DMS79 treated with DMSO at 0.1 percent for 48 hours (cell line): ENCODE measurements at regions not wholly inside any gene's neighbourhood (a gene's known extent, or its start where the extent isn't known, plus 50 kb on each side); places are given as distances from the start of the nearest gene placed in this dataset.
"Not testable (repeated sequence)": the region's sequence is repeated elsewhere in the genome, so short reads cannot be mapped to it uniquely, and the experiment has no call there.

Source experiments
- DNase-seq: peaks from one replicate; lab custom pipeline; 2025; lab: John Stamatoyannopoulos, UW

DNA sequence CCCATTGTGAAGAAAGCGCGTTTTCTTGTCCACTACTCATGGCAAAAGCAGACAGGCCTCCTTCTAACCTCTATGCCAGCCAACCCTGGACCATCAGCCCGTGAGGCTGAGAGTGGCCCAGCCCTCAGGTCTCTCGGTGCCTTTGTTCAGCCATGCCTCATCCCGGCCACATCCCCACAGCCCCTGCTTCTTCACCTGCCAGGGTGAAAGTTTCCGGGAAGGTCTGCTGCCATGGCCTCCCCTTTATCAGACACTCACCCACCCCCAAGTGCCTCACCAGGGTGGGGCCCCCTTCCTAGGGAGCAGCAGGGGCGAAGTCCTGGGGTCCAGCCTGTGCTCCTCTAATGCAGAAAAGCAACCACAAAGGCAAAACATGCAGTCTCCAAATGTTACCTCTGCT lies 478.4 kb upstream of the SALL3 start:
- no peak for DNase-seq

DNA sequence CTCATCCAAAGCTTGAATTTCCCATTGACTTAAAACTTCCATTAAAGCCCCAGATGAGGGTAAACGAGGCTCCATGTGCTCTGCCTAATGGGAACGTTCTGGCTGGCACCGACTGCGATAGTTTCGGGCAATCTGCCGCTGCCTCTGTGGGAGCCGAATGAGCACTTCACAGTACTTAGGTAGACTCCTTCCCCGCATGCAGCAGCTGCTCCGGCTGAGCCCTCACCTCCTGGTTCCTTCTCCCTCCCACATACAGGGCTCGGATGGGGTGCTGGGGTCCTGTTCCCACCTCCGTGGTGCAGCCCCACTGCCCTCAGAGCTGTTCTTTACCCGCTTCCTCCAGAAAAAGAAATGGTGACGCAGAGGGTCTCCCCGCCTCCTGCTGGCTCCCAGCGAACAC lies 476.5 kb upstream of the SALL3 start:
- no peak for DNase-seq

DNA sequence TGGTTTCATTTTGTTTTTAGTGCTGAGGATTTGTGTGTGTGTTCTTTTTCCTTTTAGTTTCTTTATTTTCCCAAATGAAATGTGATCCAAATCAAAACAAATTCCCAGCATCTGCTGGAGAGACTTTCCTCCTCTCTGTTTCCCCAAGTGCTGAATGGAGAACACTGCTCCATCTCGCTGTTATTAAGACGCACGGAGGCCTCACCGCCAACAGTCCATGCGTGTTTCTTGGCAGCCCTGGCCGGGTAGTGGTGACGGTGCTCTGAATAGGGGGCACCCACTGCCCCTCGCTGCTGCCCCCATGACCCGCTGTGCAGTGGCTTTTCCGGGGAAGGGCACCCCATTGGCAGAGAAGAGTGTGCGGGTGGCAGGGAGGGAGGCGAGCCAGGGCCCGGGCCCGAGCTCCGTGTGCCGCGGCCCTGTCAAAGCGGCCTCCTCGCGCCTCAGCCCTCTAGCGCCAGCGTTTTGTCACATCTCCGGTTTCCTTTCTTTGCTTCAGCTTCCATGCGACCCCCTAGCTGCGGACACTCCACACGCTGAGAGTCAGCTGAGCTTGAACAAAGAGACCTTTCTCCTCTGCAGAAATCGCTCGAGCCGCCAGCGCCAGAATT lies 473.7 kb upstream of the SALL3 start:
- DNase-seq: no peak

GRCh38 chr18:78507217-78507616 lies 472.4 kb upstream of the SALL3 start:
- no peak for DNase-seq

DNA sequence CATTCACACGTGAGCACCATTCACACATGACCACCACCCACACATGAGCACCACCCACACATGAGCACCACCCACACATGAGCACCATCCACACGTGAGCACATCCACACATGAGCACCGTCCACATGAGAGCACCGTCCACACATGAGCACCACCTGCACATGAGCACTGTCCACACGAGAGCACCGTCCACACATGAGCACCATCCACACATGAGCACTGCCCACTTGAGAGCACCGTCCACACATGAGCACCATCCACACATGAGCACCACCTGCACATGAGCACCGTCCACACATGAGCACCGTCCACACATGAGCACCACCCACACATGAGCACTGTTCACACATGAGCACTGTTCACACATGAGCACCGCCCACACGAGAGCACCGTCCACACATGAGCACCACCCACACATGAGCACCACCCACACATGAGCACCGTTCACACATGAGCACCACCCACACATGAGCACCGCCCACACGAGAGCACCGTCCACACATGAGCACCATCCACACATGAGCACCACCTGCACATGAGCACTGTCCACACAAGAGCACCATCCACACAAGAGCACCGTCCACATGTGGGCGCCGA lies 471.3 kb upstream of the SALL3 start:
- DNase-seq: not testable (repeated sequence)

DNA sequence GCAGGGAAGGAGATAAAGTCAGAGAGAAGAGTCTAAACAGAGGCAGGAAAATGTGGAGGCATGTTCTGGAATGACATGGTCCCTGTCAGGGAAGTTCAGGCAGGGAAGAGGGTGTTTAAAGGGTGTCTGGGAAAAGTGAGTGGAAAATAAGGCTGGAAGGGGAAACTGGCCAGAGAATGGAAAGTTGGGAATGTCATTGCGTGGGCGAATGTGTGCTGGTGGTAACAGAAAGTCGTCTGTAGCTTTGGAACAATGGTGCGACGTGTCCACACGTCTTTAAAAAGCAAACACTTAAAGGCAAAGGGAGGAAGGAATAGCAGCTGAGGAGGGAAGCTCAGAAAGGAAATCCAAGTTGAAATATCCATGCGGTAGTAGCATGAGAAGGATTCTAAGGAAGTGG lies 469.5 kb upstream of the SALL3 start:
- DNase-seq: no peak

DNA sequence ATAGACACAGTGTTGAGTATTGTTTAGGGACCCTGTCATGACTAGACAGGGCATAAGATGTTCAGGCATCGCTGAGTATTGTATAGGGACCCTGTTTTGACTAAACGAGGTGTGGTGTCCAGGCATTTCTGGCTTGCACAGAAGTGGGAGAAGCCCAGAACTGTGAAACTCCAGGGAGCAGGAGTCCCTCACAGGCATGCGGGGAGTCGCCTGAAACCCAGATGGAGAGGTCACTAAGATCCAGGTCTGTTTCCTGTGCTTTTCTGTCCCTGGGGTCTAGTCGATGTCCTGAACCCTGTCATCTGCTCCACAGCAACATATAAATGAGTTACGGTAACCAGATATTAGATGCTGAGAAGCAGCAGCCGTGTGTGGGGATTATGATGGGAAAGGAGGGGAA lies 469.0 kb upstream of the SALL3 start:
- no peak for DNase-seq

DNA sequence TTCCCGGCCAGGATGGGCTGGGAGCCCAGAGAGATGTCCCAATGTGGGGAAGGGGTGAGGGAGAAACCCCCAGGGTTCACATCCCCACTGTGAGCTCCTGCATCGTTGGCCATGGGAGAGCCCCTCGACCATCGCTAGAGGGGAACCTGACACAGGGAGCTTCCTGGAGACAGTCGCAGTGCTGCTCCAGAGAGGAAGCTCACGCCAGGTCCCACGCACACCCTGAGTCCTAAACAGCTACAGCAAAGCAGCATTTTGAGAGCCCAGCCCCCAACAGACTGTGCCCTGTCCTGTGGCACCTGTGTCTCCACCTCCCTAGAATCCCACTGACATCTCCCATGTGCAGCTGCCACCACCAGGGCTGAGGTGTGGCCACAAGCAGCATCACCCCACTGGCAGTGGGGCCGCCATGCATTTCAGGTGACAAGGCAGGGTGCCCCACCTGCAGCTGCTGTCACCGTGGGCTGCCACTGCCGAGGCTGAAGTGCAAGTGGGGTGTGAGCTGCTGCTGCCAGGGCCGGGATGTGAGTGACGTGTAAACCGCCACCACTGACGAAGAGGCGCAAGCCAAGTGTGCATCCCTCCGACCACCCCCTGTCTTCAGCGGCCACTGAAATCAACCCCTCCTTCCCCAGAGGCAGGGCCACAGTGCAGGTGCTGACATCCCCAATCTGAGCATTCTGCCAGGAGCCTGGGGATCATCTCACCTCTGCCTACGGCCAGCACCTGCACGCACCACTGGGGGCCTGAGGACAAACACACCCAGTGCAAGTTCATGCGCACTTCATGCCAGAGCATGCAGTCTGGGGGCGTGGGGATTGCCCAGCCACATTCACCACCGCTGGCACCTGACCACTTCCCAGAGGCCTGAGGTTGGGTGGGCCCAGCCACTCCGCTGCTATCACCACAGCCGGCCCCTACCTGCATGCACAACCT lies 467.7 kb upstream of the SALL3 start:
- no peak for DNase-seq

DNA sequence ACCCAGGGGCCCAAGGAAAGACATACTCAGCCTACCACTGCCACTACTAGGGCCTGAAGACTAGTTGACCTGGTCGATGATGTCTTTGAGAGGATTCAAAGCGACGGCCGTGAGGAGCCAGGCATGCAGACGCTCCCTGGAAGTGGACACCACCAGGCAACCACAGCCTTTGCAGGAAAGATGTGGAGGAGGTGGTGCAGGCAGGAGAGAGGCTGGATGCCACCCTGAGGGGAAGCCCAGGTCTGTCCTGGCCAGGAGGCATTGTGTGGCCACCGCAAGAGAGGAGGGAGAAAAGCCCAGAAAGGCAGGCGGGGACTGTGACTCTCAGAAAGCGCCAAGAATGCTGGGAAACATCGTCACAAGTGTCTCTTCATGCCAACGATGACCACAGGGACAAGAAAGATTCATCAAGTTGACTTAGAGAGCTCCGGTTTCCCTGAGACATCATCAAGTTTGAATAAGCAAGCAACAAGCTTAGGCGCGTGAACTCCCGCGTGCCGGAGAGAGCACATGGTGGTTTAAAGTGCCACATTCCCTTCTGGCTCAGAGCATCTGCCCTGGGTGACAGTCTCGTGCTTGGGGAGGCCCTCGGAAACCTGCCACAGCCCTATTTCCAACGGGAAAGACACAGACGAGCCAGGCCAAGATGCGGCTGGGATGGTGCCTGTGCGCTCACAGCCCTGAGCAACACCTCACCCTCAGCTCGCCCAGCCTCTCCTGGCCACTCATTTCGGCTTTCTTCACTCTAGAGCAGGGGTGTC lies 464.5 kb upstream of the SALL3 start:
- no peak for DNase-seq

DNA sequence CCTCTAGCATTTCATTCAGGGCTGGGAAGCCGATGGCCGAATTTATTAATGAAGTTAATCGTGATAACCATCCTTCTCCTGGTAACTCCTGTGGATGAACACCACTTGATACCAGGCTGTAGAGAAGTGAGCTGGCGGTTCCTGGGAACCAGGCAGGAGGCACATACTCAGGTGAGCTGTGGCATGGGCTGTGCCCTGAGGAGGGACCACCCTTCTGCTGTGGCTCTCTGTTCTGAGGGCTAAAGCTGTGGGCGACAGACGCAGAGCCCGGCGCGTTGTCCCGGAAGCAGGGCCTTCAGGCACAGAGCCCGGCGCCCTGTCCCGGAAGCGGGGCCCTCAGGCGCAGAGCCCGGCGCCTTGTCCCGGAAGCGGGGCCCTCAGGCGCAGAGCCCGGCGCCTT lies 462.3 kb upstream of the SALL3 start:
- DNase-seq: no peak

DNA sequence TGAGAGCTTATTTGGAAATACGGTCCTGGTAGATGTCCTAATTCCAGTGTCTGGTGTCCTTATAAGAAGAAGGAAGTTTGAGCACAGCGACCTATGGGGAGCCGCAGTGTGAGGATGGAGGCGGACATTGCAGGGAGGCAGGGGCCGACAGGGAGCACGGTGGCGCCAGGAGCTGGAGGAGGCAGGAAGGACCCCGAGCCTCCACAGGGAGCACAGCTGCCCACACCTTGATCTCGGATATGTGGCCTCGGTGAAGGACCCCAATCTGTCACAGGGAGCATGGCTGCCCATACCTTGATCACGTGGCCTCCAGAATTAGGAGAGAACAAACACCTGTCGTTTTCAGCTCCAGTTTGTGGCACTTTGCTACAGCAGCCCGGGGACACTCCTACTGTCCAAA lies 461.6 kb upstream of the SALL3 start:
- no peak for DNase-seq

GRCh38 chr18:78518805-78519204 lies 460.8 kb upstream of the SALL3 start:
- DNase-seq: no peak

DNA sequence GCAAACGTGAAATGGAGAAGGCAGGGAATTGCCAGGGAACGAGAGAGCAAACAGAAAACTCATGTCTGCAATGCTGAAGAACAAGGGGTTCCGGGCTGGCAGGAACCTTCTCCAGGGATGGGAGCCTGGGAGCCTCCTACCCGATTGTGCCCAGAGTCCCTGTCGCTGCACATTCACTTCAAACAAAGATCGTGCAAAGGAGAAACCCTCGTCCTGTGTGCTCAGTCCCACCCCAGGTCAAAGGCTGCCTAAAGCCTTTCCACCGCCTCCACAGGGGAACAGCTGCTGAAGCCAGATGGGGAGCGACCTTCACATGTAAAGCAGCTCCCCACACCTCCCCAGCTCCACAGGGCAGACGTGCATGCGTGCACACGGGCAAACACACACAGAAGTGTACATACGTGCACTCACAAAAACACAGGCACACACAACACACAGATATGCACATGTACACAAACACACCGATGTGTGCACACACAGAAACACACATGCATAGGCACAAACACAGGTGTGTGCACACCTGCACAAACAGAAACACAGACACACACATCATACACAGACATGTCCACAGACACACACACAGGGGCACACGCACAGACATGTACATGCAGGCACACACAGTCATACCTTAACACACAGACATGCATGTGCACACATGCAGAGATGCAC lies 460.1 kb upstream of the SALL3 start:
- DNase-seq: no peak

DNA sequence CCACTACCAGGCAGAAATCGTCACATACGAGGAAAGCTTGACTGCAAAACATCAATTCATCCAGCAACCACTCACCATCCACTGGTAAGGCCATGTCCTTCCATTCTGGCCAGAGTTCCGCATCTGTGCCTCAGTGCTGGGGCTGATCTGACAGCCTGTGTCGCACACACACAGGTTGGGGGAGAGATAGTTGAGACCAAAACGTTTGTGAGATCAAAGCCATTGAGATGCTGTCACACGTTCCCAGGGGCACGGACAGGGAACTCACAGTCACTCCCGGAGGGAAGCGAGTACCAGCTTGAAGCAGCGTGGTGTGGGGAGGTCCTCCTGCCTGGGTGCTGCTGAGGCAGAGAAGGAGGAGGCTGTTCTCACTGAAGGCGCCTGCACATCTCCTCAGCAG lies 458.5 kb upstream of the SALL3 start:
- DNase-seq: no peak

GRCh38 chr18:78521744-78522143 lies 457.9 kb upstream of the SALL3 start:
- no peak for DNase-seq

DNA sequence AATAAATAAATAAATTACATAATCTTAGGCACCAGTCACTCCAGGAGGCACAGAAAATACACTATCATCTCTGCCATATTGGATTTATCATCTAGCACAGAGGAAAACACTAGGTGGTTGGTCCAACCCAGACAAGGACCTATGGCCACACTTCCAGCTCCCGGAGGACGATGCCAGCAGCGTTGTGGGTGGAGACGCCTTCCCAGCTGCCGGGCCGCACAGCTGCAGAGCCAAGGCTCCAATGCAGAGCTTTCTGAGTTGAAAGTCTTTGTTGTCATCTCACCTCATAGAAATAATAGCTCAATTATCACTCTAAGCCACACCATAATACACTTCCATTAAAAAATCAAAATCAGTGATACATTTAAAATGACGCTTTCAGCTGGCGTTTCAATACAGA lies 457.1 kb upstream of the SALL3 start:
- DNase-seq: no peak

- no peak for DNase-seq
These were observed 455.8 kb upstream of the SALL3 start for GRCh38 chr18:78523850-78524249.

GRCh38 chr18:78525366-78526111 lies 454.1 kb upstream of the SALL3 start:
- no peak for DNase-seq

GRCh38 chr18:78526275-78526674 lies 453.3 kb upstream of the SALL3 start:
- DNase-seq: no peak

DNA sequence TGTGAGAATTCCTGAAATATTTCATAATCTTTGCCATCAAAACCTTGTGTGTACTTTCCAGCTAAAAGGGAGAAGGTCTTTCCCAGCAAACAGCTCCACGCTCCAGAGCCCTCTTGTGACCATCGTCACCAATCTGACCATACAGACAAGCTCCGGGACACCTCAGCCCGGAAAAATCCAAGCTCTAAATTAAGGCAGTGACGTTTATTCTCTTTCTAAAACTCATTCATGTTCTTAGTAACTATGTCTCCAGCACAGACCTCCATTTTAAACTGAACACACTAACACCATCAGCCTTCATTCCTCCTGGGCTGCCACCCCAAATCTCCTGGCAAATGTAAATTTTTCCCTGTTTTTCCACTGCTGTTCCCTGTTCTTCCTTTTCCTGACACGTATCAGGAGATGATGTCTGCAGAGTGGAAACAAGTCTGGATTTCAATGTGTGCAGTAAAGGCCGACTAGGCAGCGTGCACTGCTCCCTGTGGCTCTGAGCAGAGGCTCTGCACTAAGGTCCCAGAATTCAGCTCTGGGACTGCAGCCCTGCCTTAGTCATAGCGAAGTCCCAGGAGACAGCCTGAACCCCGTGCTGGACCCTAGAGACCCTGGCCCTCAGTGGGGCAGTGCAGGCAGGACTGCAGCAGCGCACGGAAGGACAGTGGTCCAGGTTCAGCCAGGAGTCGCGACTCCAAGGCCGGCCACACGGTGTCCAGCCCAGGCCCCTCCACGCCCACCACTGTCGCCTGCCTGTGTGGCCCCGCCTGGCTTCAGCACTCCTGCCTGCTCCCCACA lies 452.5 kb upstream of the SALL3 start:
- DNase-seq: no peak
